Esophagus squamous epithelium (tissue), 5 donors: ENCODE measurements at regions not wholly inside any gene's neighbourhood (a gene's known extent, or its start where the extent isn't known, plus 50 kb on each side); places are given as distances from the start of the nearest gene placed in this dataset.

Experiments used
- DNase-seq: peaks from one replicate; lab custom pipeline; 2025; lab: John Stamatoyannopoulos, UW
- H3K27ac ChIP-seq, 4 donors: fragments of 200-600 bp; sonication (generic); one replicate each; pipeline ENCODE4 v1.5.1; 2016 to 2019; ENCODE audit warnings: mild to moderate bottlenecking in 1 of 4
- H3K27me3 ChIP-seq, 4 donors: fragments of 200-600 bp; sonication (generic); 1 replicate in 3 of 4; 2 replicates in 1 of 4; pipeline versions ENCODE4 v1.5.1 to v1.6.0; 2017 to 2021; ENCODE audit warnings: antibody characterized with exemption in 1 of 4
- H3K36me3 ChIP-seq, 3 donors: fragments of 200-600 bp; sonication (generic); one replicate each; pipeline ENCODE4 v1.5.1; 2016 to 2019
- H3K4me1 ChIP-seq, 3 donors: fragments of 200-600 bp; sonication (generic); one replicate each; pipeline ENCODE4 v1.5.1; 2017 to 2019
- H3K4me3 ChIP-seq, 4 donors: fragments of 200-600 bp; sonication (generic); 1 replicate in 3 of 4; 2 replicates in 1 of 4; pipeline ENCODE4 v1.5.1; 2016 to 2019; ENCODE audit warnings: mild to moderate bottlenecking in 2 of 4, moderate library complexity in 1 of 4
- H3K9me3 ChIP-seq, 3 donors: fragments of 200-600 bp; sonication (generic); one replicate each; pipeline ENCODE4 v1.5.1; 2016 to 2019
- CTCF ChIP-seq, 6 experiments: fragments of 450-650 bp in 4 of 6; fragments of 200-600 bp in 2 of 6; sonication (generic) in 2 of 6; IDR thresholded peaks; one replicate each; pipeline ENCODE4 v1.5.1; 2016 to 2019; ENCODE audit warnings: antibody characterized with exemption in 6 of 6, mild to moderate bottlenecking in 4 of 6, moderate library complexity in 4 of 6
- POLR2A ChIP-seq, 4 donors: fragments of 450-650 bp; IDR thresholded peaks; one replicate each; pipeline ENCODE4 v1.6.1; 2017; ENCODE audit warnings: antibody characterized with exemption in 4 of 4, mild to moderate bottlenecking in 4 of 4, moderate library complexity in 3 of 4
- WGBS, 2 donors: methylation state at CpG; one replicate each; pipeline ENCODE4 v1.1.5; 2018; 5-methylcytosine and 5-hydroxymethylcytosine counted together
- intact Hi-C: fragments of 100-400 bp; cut with DNase I; formaldehyde crosslinking; loops from one replicate; pipeline ENCODE4 v1.15.0; 2022
- donor health status: DM: yes; HTN: yes; CAD: no.

GRCh38 chr9:105950448-105950847 is 256.1 kb downstream of the TMEM38B start:
- no peak overlapping the region for H3K27ac ChIP-seq
- no peaks in the 10 kb centered on the region for H3K4me1 ChIP-seq
- H3K36me3 ChIP-seq, result no peaks in the 10 kb centered on the region
- intact Hi-C loops, result no loop called here
- H3K27me3 ChIP-seq, result no peaks in the 10 kb centered on the region
- TF ChIP-seq POLR2A (IDR thresholded peaks at IDR 0.05) (no peak), CTCF (IDR thresholded peaks at IDR 0.05) (no peak)
- H3K9me3 ChIP-seq, result peaks cover 0 to 6% (median 0%) of the 10 kb centered on the region in 3 donors
- DNase-seq, result no peak
- H3K4me3 ChIP-seq, result no peak overlapping the region
- WGBS, 2 donors, result 55 to 65% methylated on average over 2 of the region's 2 CpGs

GRCh38 chr9:105950894-105951293 is 256.6 kb downstream of the TMEM38B start:
- WGBS, 2 donors, result 75 to 87% methylated on average over 1 of the region's 1 CpG
- TF ChIP-seq CTCF (IDR thresholded peaks at IDR 0.05) (no peak), POLR2A (IDR thresholded peaks at IDR 0.05) (no peak)

GRCh38 chr9:105954517-105954916 is 260.2 kb downstream of the TMEM38B start:
- no peak overlapping the region for H3K4me3 ChIP-seq
- no peaks in the 10 kb centered on the region for H3K4me1 ChIP-seq
- DNase-seq, result no peak
- H3K27ac ChIP-seq, result no peak overlapping the region
- intact Hi-C loops, result no loop called here
- no peaks in the 10 kb centered on the region for H3K27me3 ChIP-seq
- peaks cover 0 to 6% (median 0%) of the 10 kb centered on the region in 3 donors for H3K9me3 ChIP-seq
- no peaks in the 10 kb centered on the region for H3K36me3 ChIP-seq
- no peak for TF ChIP-seq POLR2A (IDR thresholded peaks at IDR 0.05)
- TF ChIP-seq CTCF (IDR thresholded peaks at IDR 0.05), result no peak
- WGBS, 2 donors, result 69 to 71% methylated on average over 1 of the region's 1 CpG

More at GRCh38 chr9:105950894-105951293, 256.6 kb downstream of the TMEM38B start:
- Histone ChIP-seq H3K36me3 (no peaks in the 10 kb centered on the region), H3K9me3 (peaks cover 0 to 6% (median 0%) of the 10 kb centered on the region in 3 donors), H3K27ac (no peak overlapping the region), H3K4me1 (no peaks in the 10 kb centered on the region), H3K27me3 (no peaks in the 10 kb centered on the region), H3K4me3 (no peak overlapping the region)
- intact Hi-C loops, result no loop called here
- DNase-seq, result no peak

GRCh38 chr9:105957830-105958229 is 263.5 kb downstream of the TMEM38B start:
- Histone ChIP-seq H3K27me3 (no peaks in the 10 kb centered on the region), H3K9me3 (no peaks in the 10 kb centered on the region), H3K36me3 (no peaks in the 10 kb centered on the region), H3K4me1 (no peaks in the 10 kb centered on the region), H3K4me3 (no peak overlapping the region), H3K27ac (no peak overlapping the region)
- 26 to 33% methylated on average over 1 of the region's 1 CpG for WGBS, 2 donors
- TF ChIP-seq CTCF (IDR thresholded peaks at IDR 0.05) (no peak), POLR2A (IDR thresholded peaks at IDR 0.05) (no peak)
- no peak for DNase-seq
- intact Hi-C loops, result no loop called here

- no peak for DNase-seq
- no peaks in the 10 kb centered on the region for H3K36me3 ChIP-seq
- H3K4me1 ChIP-seq, result no peaks in the 10 kb centered on the region
- H3K4me3 ChIP-seq, result no peak overlapping the region
- 72 to 74% methylated on average over 3 of the region's 3 CpGs for WGBS, 2 donors
- no peak overlapping the region for H3K27ac ChIP-seq
- H3K27me3 ChIP-seq, result no peaks in the 10 kb centered on the region
- no peaks in the 10 kb centered on the region for H3K9me3 ChIP-seq
- no peak for TF ChIP-seq POLR2A (IDR thresholded peaks at IDR 0.05)
- no peak for TF ChIP-seq CTCF (IDR thresholded peaks at IDR 0.05)
- intact Hi-C loops, result no loop called here
Measured at GRCh38 chr9:105958587-105958986, 264.2 kb downstream of the TMEM38B start.
